Mucosa of descending colon (tissue), 3 donors: ENCODE measurements at regions not wholly inside any gene's neighbourhood (a gene's known extent, or its start where the extent isn't known, plus 50 kb on each side); places are given as distances from the start of the nearest gene placed in this dataset.
A peak's percentile ranks its signal among the peaks of the same experiment; 100 is the strongest.
"Not testable (repeated sequence)": the region's sequence is repeated elsewhere in the genome, so short reads cannot be mapped to it uniquely, and the experiment has no call there.

Experiments used
- ATAC-seq: fragments of 200-7000 bp; cut with Tn5 transposase; one replicate; pipeline ENCODE4 v1.9.1; 2020; ENCODE audit warnings: mild to moderate bottlenecking, moderate library complexity
- DNase-seq, 3 donors: peaks; one replicate each; pipeline ENCODE4 v3.0.0-alpha.2; 2020
- H3K36me3 ChIP-seq: fragments of 200-600 bp; one replicate; pipeline ENCODE4 v1.8.0; 2021; ENCODE audit warnings: low read depth, mild to moderate bottlenecking
- H3K4me1 ChIP-seq: fragments of 200-600 bp; one replicate; pipeline ENCODE4 v1.8.0; 2021; ENCODE audit warnings: low read depth, mild to moderate bottlenecking
- H3K4me3 ChIP-seq: fragments of 200-600 bp; one replicate; pipeline ENCODE4 v1.8.0; 2021; ENCODE audit warnings: mild to moderate bottlenecking
- H3K9me3 ChIP-seq: fragments of 200-600 bp; one replicate; pipeline ENCODE4 v1.8.0; 2021; ENCODE audit warnings: mild to moderate bottlenecking
- intact Hi-C, 2 donors: fragments of 100-400 bp; cut with DNase I in 1 of 2; cut with micrococcal nuclease in 1 of 2; formaldehyde crosslinking; loops; one replicate each; pipeline versions ENCODE4 v1.11.0 to v1.11.1; 2022; cut with DNase I, micrococcal nuclease
- TF ChIP-seq, protein P1 (sequence below): fragments of 200-600 bp; IDR thresholded peaks from one replicate; pipeline ENCODE4 v1.8.0; 2022; ENCODE audit warnings: antibody characterized with exemption, mild to moderate bottlenecking
- donor health status: DM: no; HTN: no; CAD: no; lungs with moderate emphysema.
- donor health status: DM: no; HTN: no; CAD: no.
- donor health status: DM: no; HTN: yes; CAD: no.

DNA sequence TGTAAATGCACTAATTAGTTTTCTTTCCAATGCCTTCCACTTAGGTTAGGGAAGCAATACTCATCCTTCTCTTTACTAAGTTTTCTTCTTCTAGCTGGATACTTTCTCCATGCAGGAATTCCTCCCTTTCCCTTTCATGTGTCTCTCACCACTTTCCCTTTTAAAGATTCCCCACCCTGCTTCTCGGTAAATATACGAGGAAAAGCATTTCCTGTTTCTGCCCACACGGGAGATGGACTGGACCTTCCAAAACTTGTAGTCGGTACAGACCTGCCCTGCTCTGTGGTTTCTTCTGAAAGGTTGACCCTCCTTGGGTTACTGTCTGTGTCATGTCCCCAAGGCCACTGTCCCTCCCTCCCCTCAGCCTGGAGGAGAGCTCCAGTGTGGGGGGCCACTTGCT lies 58.9 kb upstream of the LYZL2 start:
- TF ChIP-seq, protein P1, sequence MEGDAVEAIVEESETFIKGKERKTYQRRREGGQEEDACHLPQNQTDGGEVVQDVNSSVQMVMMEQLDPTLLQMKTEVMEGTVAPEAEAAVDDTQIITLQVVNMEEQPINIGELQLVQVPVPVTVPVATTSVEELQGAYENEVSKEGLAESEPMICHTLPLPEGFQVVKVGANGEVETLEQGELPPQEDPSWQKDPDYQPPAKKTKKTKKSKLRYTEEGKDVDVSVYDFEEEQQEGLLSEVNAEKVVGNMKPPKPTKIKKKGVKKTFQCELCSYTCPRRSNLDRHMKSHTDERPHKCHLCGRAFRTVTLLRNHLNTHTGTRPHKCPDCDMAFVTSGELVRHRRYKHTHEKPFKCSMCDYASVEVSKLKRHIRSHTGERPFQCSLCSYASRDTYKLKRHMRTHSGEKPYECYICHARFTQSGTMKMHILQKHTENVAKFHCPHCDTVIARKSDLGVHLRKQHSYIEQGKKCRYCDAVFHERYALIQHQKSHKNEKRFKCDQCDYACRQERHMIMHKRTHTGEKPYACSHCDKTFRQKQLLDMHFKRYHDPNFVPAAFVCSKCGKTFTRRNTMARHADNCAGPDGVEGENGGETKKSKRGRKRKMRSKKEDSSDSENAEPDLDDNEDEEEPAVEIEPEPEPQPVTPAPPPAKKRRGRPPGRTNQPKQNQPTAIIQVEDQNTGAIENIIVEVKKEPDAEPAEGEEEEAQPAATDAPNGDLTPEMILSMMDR, result no peak
- Histone ChIP-seq H3K4me3 (no peak overlapping the region), H3K4me1 (no peaks in the 10 kb centered on the region), H3K9me3 (no peaks in the 10 kb centered on the region), H3K36me3 (no peaks in the 10 kb centered on the region)
- ATAC-seq (no peak), DNase-seq (no peak)
- intact Hi-C loops, result no loop called here

DNA sequence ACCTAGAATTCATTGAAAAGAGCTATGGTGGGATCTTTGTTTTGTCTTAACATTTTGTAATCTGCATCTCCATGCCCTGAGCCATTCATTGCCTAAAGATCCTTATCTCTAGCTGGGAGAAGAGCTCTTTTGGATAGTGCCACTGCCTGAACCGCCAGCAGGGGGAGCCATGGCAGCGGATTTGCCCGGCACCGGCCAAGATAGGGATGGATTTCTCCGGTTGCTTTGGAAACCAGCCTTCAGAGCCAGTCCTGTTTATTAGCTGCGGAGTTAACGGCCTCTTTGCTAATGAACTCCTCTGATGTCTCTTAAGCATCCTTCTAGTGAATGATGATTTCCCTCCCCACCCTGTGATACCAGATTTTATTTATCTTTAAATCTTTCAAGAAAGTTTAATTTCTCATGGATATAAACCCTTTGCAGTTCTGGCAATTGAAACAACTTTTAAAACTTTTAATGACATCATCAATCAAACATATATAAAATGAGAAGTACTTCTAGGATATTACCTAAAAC lies 58.2 kb upstream of the LYZL2 start:
- TF ChIP-seq, protein P1, result peak; percentile 74
- DNase-seq (peak in 2 of 3 donors; percentile 79), ATAC-seq (peak; percentile 82)
- intact Hi-C loops, result no loop called here
- H3K9me3 ChIP-seq, result no peaks in the 10 kb centered on the region
- H3K36me3 ChIP-seq, result no peaks in the 10 kb centered on the region
- no peaks in the 10 kb centered on the region for H3K4me1 ChIP-seq
- H3K4me3 ChIP-seq, result no peak overlapping the region

- no peak for ATAC-seq
- no peak overlapping the region for H3K4me3 ChIP-seq
- DNase-seq, result no peak
- H3K9me3 ChIP-seq, result no peaks in the 10 kb centered on the region
- H3K36me3 ChIP-seq, result no peaks in the 10 kb centered on the region
- H3K4me1 ChIP-seq, result no peaks in the 10 kb centered on the region
- TF ChIP-seq, protein P1, result no peak
- intact Hi-C loops, result no loop called here
Observed at GRCh38 chr10:30686708-30687107, 57.2 kb upstream of the LYZL2 start.

DNA sequence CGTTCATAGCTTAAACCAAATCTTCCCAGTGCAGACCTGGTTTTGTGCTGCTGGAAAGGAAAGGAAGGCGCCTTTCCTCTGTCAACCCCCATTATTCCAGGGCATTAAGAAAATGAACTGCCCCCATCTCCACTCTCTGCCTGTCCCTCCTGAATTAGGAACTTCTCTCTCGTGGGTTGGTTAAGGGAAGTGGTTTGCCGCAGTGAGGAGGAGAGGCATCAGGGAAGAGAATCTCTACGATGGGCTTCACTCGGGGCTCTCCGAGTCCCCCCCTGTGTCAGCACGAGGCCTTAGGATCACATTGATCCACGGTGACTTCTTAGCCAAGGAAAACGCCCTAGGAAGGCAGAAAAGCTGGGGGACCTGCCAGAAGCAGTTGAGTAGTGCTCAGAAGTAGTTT lies 53.9 kb upstream of the LYZL2 start:
- no peak for ATAC-seq
- intact Hi-C loops, result no loop called here
- TF ChIP-seq, protein P1, result no peak

DNA sequence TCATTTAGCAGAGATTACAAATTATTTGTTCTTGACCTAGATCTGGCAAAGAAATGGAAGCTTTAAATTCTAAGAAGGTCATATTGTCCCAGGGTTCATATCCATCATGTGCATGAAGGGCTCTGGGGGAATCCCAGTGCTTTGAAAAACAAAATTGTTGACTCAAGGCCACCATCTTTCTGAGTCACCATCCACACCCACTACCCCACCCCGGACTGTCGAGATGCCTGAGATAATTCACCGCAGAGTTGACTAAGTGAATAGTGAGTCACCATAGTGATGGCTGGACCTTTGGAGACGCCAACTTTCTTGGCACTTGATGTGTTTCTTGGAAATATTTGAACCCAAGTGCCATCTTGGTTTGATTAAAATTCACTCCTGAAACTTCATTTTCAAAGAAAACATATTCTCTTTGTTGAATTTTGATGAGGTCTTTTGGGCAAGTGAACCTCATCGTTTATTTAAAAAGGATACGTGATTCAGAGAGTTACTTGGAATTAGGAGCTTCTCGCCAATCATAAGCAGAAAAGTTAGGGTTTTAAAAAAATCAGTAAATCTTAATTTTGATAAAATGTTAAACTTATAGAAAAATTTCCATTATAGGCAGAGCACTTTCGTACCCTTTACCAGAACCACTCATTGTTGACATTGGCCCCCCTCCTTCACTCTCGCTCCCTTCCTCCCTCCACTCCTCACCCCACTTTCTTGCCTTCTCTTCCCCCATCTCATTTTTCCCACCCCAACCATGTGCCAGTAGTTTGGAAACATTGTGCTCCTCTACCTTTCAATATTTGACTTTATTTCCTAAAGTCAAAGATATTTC lies 53.0 kb upstream of the LYZL2 start:
- H3K9me3 ChIP-seq, result not testable (repeated sequence)

More for the DNA sequence above, 53.9 kb upstream of the LYZL2 start:
- no peaks in the 10 kb centered on the region for H3K4me1 ChIP-seq
- H3K4me3 ChIP-seq, result no peak overlapping the region
- no peak for DNase-seq
- no peaks in the 10 kb centered on the region for H3K9me3 ChIP-seq
- H3K36me3 ChIP-seq, result no peaks in the 10 kb centered on the region

DNA sequence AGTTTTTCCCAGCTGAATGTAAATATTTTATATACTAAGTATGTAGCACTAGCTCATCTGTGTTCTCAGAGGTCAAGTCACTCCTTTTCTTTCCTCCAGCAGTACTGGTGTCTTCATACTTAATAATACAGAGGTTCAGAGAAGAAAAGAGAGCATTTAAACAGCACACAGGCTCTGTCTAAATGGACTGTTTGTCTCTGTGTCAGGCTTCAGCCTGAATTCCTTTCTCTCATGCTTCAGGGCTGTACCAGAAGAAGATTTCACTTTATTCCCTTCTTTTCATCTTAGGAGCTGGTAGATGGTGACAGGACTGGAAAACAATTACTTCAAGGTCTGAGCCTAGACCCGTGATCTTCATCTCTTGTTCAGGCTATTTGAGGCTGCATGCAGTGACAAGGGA lies 51.4 kb upstream of the LYZL2 start:
- H3K36me3 ChIP-seq, result no peaks in the 10 kb centered on the region
- intact Hi-C loops, result no loop called here

More for the DNA sequence above, 53.0 kb upstream of the LYZL2 start:
- H3K36me3 ChIP-seq, DNase-seq, H3K4me1 ChIP-seq, H3K4me3 ChIP-seq, intact Hi-C loops: not testable (repeated sequence)
- peak; percentile 44 for ATAC-seq

More for the DNA sequence above, 51.4 kb upstream of the LYZL2 start:
- TF ChIP-seq, protein P1, result no peak
- no peak for ATAC-seq
- Histone ChIP-seq H3K4me3 (no peak overlapping the region), H3K9me3 (no peaks in the 10 kb centered on the region), H3K4me1 (no peaks in the 10 kb centered on the region)
- DNase-seq, result no peak
